ENCODE measurements at regions not wholly inside any gene's neighbourhood (a gene's known extent, or its start where the extent isn't known, plus 50 kb on each side); places are given as distances from the start of the nearest gene placed in this dataset.
A peak's percentile ranks its signal among the peaks of the same experiment; 100 is the strongest.
"Not testable (repeated sequence)": the region's sequence is repeated elsewhere in the genome, so short reads cannot be mapped to it uniquely, and the experiment has no call there.

DNA sequence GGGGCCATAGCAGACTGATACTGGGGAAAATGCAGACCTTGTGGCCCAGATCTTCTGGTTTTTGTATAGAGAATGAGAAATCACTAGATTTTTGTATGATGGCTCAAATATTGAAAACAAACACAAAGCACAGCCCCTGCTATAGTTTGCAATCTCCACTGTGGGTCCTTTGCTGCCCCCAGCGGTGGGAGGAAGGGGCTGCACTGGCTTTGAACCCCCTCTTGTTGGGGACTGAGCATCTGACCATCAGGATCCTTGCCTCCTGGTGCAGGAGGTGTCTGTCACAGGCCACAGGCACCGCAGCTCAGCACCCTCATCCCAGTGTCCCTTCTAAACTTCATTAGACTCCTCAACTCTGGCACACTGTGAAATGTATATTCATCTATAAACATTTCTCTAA is 252.3 kb downstream of the BCL2L11 start:
- not testable (repeated sequence) for DNase-seq

GRCh38 chr2:111373989-111374388 is 253.3 kb downstream of the BCL2L11 start:
- DNase-seq: not testable (repeated sequence)

GRCh38 chr2:111374734-111375133 is 254.0 kb downstream of the BCL2L11 start:
- DNase-seq: not testable (repeated sequence)

DNA sequence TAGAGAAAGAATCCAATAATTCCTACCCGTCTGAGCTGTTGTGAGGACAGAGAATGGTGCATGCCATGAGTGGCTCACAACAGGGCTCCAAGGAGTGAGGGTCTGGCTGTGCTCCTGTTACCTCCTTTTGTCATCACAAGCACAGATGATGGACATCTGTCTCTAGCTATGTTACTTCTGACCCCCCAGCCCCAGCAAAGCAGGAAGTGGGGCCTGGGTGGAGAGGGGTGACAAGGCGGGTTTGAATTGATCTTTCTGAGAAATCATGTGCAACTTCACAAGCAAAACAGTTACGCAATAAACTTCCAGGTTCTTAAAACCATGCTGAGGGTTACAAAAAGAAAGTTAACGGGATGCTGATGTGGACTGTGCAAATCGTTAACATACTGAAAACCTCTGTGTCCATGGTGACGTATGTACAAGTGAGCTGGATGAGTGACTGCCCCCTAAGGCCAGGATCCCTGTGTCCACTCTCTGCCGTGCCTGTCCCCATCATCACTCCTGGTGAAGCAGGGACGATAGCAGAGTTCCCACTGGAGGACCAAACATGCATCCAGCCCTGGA is 254.7 kb downstream of the BCL2L11 start:
- DNase-seq: not testable (repeated sequence)

DNA sequence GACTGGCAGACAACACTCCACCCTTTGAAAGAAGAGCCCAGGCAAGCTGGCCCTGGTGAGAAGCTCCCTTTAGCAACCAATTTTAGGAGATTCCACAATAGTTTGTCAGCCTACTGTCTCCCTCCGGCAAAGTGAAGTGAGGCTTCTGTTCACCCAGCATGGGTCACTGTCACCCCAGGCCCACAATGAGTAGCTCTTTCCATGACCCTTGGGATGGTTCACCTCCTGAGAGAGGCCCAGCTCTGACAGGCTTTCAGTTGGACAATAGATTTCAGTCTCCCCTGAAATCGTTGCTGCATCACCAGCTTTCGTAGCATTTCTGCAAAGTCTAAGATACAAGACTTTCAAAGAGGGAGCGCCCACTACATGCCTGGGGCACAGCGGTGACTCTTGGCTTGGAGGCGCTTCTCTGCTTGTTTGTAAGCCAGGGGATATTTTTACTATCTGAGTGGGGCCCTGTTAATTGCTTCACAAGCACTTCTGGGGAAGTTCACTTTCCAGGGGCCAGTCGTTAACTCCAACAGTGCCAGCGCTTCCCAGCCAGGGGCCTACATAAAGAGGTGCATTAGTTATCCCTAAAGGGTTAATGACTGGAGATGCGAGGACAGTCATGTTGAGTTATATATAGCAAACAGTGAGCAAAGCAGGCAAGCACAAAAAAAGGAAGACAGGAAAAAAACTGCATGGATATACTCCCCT is 255.7 kb downstream of the BCL2L11 start:
- DNase-seq: peak; percentile 2

DNA sequence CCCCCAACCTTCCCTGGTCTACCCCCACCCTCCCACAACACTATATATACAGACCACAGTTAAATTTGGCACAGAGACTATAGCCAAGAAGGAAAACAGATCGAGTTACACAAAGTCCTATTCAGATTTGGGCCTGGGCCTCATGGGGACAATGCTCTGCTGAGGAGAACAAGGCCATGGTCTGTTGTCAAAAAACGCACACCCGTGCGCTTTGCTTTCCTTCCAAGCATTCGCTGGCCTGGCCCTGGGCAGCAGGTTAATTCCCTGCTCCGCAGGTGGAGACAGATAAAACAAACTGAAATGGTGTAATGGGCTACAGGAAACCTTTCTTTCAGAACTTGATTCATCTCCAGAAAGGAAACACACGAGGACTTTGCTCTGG is 256.2 kb downstream of the BCL2L11 start:
- DNase-seq: peak; percentile 57

DNA sequence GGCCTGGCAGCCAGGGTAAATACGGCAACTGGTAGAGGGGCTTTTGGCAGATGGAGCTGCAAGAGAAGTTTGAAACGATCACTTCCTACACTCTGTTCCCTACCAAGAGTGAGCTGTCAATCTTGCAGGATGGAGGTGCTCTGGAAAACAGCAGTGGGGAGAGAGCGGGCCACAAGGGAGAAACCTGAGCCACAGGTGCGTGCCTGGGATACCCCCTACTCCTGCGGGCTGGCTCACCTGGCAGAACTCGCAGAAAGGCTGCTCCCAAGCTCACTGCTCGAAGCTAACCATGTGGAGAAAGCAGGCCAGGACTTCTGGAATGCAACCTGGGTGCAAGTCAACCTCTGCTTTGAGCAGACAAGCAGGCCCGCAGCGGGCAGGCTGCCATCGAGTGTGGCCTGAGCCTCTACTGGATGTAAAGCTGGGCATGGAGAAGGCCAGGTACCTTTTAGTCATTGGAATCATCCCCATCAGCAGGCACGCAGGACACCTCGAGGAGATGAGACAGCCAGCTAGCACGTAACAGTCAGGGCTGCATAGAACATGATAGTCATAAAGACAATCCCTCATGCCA is 256.8 kb downstream of the BCL2L11 start:
- not testable (repeated sequence) for DNase-seq

DNA sequence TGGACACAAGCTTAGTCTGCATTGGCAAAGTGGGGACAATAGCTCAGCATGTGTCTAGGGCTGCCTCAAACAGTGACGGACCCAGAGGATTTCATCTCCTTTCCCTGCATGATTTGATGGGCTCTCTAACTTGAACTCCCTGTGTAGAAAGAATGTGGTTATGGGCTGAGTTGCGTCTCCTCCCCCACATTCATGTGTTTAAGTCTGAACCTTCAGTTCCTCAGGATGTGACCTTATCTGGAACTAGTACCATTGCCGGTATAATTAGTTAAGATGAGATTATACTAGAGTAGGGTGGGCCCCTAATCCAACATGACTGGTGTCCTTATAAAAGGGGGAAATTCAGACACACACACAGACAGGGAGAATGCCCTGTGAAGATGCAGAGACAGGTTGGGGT is 257.6 kb downstream of the BCL2L11 start:
- DNase-seq: not testable (repeated sequence)

DNA sequence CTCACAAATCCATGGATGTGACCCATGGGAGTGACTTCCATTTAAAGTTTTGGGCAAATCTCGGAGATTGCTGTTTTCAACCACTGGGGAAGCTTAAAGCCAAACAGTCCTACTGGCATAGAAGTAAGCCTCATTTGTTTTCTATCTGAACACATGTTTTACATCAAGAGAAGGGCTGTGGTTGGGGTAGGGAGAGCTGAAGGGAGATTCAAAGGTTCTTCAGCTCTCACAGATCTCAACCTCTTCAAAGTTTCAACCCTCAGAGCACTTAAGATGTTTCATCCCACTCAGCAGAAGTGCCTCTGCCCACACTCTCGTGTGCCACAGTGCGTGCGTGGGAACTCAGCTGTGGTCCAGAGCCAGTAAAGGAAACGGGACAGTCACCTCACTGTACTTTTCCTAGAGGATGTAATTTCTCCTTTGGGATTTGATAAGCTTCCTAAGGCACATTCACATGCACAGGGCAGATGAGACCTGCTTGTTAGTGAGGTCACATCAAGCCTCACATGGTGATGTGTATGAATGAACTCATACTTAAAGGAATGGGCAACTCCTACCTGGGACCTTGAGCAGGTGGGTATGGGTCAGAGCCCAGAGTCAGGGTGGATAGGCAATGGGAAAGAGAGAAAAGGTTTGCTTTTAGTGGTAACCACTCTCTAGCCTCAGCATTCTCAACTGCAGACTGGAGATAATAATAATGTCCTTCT is 260.2 kb downstream of the BCL2L11 start:
- not testable (repeated sequence) for DNase-seq

GRCh38 chr2:111381530-111382306 is 261.0 kb downstream of the BCL2L11 start:
- not testable (repeated sequence) for DNase-seq

DNA sequence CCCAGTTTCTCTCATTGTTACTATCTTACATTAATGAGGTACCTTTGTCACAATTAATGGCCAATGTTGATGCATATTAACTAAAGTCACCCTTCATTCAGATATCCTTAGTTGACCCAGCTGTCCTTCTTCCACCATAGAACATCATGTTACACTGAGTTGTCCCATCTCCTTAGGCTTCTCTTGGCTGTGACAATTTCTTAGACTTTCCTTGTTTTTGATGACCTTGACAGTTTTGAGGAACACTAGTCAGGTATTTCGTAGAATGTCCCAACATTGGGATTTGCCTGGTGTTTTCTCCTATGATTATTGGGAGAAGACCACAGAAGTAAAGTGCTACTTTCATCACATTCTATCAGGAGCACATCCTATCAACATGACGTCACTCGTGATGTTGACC is 261.8 kb downstream of the BCL2L11 start:
- DNase-seq: not testable (repeated sequence)

- DNase-seq: not testable (repeated sequence)
Measured at GRCh38 chr2:111383311-111383710, 262.6 kb downstream of the BCL2L11 start.

- not testable (repeated sequence) for DNase-seq
Measured at GRCh38 chr2:111385226-111385957, 264.7 kb downstream of the BCL2L11 start.

DNA sequence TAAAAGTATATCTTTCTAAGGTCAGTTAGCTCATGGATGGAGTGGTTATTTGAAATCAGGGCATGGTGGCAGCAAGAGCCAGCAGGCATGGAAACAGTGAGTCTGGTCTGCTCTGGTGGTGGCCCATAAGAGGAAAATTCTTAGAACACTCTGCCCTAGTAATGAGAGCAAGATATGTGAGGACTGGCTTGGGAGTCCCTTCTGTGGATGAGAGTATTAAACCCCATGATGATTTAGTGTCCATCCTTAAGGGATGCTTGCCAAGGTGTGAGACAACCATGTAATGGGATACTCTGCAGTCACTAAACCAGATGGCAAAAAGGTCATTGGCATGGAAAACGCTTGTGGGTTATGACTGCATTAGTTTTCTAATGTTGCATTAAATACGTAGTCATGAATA is 269.9 kb downstream of the BCL2L11 start:
- DNase-seq: not testable (repeated sequence)

DNA sequence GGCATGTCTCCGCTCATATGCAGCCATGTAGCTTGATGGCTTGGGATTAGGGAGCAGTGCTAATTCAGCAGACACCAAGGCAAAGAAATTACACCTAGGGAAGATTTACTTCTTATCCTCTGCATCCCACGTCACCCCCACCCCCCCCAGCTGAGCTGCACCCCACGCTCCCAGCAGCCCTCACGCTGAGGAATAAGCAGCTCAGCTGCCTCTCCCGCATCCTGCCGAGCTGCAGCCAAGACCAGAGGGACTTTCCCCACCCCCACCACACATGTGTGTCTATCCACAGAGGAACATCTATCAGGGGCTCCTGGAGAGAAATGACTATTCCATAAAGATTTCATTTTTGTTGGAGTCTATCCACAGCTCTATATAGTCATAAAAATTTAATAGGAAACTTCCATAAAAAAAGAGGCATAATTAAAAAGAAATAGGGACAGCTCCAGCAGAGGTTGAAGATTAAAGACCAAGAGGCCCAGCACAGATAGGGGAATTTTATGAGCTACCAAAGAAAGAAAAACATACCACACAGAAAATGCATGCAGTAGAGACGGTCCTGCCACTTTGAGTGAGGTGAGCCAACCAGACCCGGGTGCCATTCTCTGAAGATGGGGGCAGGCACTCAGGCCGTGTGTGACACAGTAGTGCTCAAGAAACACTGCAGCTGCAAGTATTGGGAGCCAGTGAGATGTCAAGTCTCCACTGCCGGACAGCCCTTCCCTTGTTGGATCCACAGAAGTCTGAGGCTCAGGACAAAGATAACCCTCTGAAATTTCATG is 274.8 kb downstream of the BCL2L11 start:
- peak; percentile 17 for DNase-seq

GRCh38 chr2:111400598-111401253 is 280.0 kb downstream of the BCL2L11 start:
- not testable (repeated sequence) for DNase-seq

GRCh38 chr2:111401270-111402140 is 280.8 kb downstream of the BCL2L11 start:
- not testable (repeated sequence) for DNase-seq

GRCh38 chr2:111402450-111402849 is 281.7 kb downstream of the BCL2L11 start:
- not testable (repeated sequence) for DNase-seq

- DNase-seq: not testable (repeated sequence)
Measured at GRCh38 chr2:111403287-111403686, 282.6 kb downstream of the BCL2L11 start.

DNA sequence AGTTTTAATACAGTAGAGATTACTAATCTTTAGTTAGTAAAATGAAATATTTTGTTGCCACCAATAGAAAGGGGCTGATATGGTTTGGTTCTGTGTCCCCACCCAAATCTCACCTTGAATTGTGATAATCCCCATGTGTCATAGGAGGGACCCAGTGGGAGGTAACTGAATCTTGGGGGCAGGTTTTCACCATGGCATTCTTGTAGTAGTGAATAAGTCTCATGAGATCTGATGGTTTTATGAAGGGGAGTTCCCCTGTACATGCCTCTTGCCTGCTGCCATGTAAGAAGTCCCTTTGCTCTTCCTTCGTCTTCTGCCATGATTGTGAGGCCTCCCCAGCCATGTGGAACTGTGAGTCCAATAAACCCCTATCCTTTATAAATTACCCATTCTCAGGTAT is 285.9 kb downstream of the BCL2L11 start:
- not testable (repeated sequence) for DNase-seq
